ENCODE measurements at regions not wholly inside any gene's neighbourhood (a gene's known extent, or its start where the extent isn't known, plus 50 kb on each side); places are given as distances from the start of the nearest gene placed in this dataset.

GRCh38 chr1:29647581-29647980, 411.3 kb downstream of the PTPRU start:
- RAD21 ChIA-PET (ENCODE audit: low non-redundant PET in 1 of 2, low total read pairs in 2 of 2, uncharacterized antibody in 2 of 2, unreplicated experiment in 2 of 2) = no interaction called here
- intact Hi-C loops (cut with micrococcal nuclease) = no loop called here
- TF ChIP-seq ZFX (IDR thresholded peaks at IDR 0.05) (no peak), POLR2AphosphoS5 (IDR thresholded peaks at IDR 0.05; ENCODE audit: low read depth, low read length) (no peak), CEBPB (IDR thresholded peaks at IDR 0.05; ENCODE audit: low read depth) (no peak), ZNF274 (IDR thresholded peaks at IDR 0.05; ENCODE audit: low read depth, low read length) (no peak), SP1 (IDR thresholded peaks at IDR 0.05; ENCODE audit: low read depth) (no peak), CBX3 (IDR thresholded peaks at IDR 0.05; ENCODE audit: low read depth) (no peak), ATF3 (IDR thresholded peaks at IDR 0.05) (no peak), ZBTB33 (IDR thresholded peaks at IDR 0.05; ENCODE audit: extremely low read depth, insufficient replicate concordance, low read length) (no peak), SIN3A (IDR thresholded peaks at IDR 0.05; ENCODE audit: low read depth) (no peak), RAD21 (IDR thresholded peaks at IDR 0.05; ENCODE audit: low read depth) (no peak), CTCF (IDR thresholded peaks at IDR 0.05 in 2 of 3, conservative IDR thresholded peaks at IDR 0.05 in 1 of 3; ENCODE audit: borderline replicate concordance in 1 of 3, insufficient read depth in 1 of 3, low read depth in 2 of 3, low read length in 2 of 3) (no peak), TCF7L2 (IDR thresholded peaks at IDR 0.05; ENCODE audit: borderline replicate concordance, extremely low read depth, insufficient read depth, insufficient read length) (no peak), EZH2phosphoT487 (IDR thresholded peaks at IDR 0.05; ENCODE audit: borderline replicate concordance) (no peak), MAX (IDR thresholded peaks at IDR 0.05) (no peak), EZH2 (IDR thresholded peaks at IDR 0.05) (no peak), ELF1 (IDR thresholded peaks at IDR 0.05; ENCODE audit: borderline replicate concordance, low read depth) (no peak), YY1 (IDR thresholded peaks at IDR 0.05; ENCODE audit: extremely low read depth, insufficient replicate concordance, low read depth, low read length) (no peak)
- BruUV-seq (replicated peaks) = no TSS peak
- H2AFZ ChIP-seq (ENCODE audit: low read depth, low read length, poor library complexity, severe bottlenecking) = no peak overlapping the region
- no peaks in the 10 kb centered on the region for H3K9me3 ChIP-seq (ENCODE audit: control insufficient read depth in 1 of 2, insufficient read depth in 1 of 2, low read depth in 1 of 2, low read length in 2 of 2)
- POLR2A ChIA-PET = no interaction called here
- H3K9ac ChIP-seq (ENCODE audit: low read length) = no peak overlapping the region
- H3K27me3 ChIP-seq (ENCODE audit: insufficient read depth, low read length) = no peaks in the 10 kb centered on the region
- H3K79me2 ChIP-seq (ENCODE audit: insufficient read depth, low read length) = no peaks in the 10 kb centered on the region
- no peak overlapping the region for H3K27ac ChIP-seq (ENCODE audit: low read depth, low read length)
- CTCF ChIA-PET = no interaction called here
- H3K4me1 ChIP-seq (ENCODE audit: control insufficient read depth in 1 of 2, insufficient read depth in 2 of 2, low read length in 2 of 2) = peaks cover 3 to 14% of the 10 kb centered on the region in 2 experiments; a peak in 2 of 4 replicates
- H3K9me2 ChIP-seq (ENCODE audit: insufficient read depth) = no peaks in the 10 kb centered on the region
- H3K36me3 ChIP-seq (ENCODE audit: control insufficient read depth in 1 of 2, insufficient read depth in 2 of 2, low read length in 2 of 2) = no peaks in the 10 kb centered on the region
- H3K4me2 ChIP-seq (ENCODE audit: low read length) = no peak overlapping the region
- DNase-seq (ENCODE audit: low read depth, low spot score) = no peak
- no peak overlapping the region for H3K4me3 ChIP-seq (replicated peaks in 1 of 2; ENCODE audit: low read depth in 1 of 2, low read length in 2 of 2)
- no peak for ATAC-seq
- H4K20me1 ChIP-seq (ENCODE audit: insufficient read depth) = no peaks in the 10 kb centered on the region

Data from HCT116 (cell line).